GM21423 (cell line): ENCODE measurements at regions not wholly inside any gene's neighbourhood (a gene's known extent, or its start where the extent isn't known, plus 50 kb on each side); places are given as distances from the start of the nearest gene placed in this dataset.

ENCODE experiments used
- ATAC-seq: cut with Tn5 transposase; IDR thresholded peaks from one replicate; pipeline ENCODE4 v1.9.1; 2021; ENCODE audit warnings: mild to moderate bottlenecking, moderate library complexity; ENCODE audit not compliant: unreplicated experiment

DNA sequence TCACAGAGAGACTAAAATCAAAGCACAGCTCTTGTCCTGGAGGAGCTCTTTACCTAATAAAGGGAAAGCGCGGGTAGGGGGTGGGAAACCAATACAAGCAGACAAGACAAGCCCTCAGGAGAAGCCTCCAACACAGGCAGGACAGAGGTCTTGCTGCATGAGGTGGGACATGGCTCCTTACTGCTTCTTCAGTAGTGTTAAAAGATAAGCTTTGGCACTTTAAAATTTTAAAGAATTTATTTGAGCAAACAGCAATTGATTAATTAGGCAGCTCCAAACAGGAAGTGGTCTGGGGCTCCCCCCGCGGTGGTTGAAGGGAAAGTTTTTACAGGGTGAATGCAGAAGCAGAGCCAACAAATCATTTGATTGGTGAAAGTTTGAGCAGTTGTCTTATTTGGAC, 50.3 kb upstream of the MACC1 start:
- ATAC-seq: no peak

DNA sequence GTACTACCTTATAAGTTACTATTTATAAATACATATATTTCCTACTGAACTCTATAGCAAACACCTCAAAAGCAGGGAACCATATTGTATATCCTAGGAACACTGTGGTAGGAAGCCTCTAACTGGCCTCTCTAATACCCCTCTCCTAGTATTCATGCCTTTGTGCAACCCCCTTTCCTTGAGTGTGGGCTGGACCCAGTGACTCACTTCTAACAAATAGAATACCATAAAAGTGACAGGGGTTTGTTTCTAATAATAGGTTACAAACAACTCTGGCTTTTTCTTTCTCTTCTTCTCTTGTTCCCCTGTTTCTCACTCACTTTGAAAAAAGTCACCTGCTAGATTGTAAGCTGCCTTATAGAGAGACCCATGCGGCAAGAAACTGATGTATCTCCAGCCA, 51.6 kb upstream of the MACC1 start:
- ATAC-seq: no peak

DNA sequence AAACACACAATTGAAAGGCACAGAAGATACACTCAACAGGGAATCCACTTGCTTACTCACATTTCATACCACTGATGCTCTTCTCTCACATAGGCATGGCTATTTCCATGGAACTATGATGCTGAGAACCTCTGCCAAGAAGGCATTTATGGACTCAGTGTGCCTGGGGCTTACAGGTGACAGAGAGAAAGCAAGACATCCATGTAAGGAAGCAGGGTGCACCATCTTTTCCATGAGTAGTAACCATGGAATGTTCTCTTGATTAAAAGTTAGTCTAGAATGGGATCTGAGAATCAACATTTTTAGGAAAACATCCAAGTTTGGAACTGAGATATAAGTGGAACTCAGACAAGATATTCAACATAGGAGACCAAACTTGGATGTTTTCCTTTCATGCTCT, 52.5 kb upstream of the MACC1 start:
- ATAC-seq: no peak

DNA sequence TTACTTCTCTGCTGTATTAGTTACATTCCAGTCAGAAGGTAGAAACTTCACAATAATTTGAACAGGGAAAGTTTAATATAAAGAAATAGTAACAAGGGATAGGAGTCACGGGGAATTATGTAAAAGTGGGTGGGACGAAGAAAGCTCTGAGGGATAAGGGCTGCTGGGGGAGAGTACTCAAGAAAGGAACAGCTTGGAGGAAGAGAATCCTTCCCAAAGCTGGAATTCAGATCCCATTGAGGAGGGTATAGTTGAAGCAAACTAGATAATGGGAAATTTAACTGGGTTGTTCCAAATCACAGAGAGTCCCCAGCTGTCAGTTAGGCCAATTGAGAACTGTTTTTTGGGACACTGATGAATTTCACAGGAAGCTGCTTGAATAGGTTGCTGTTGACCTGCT, 53.2 kb upstream of the MACC1 start:
- no peak for ATAC-seq

DNA sequence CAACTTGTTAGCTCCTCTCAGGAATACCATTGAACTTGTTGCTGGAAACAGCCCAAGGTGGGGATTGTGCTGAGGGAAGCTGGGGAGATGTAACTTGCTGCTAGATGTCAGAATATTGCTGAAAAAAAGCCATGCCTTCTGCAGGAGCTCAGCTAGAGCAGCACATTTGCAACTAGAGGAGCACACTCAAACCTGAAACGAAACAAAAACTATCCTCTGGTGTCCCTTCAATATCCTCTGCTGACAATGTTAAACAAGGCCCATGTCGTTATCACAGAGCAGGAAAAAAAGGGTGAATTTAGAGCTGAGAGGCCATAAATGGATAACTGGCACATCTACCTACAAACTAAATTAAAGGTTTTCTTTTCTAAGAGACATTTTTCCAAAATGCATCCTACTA, 53.7 kb upstream of the MACC1 start:
- ATAC-seq: peak; percentile 88

DNA sequence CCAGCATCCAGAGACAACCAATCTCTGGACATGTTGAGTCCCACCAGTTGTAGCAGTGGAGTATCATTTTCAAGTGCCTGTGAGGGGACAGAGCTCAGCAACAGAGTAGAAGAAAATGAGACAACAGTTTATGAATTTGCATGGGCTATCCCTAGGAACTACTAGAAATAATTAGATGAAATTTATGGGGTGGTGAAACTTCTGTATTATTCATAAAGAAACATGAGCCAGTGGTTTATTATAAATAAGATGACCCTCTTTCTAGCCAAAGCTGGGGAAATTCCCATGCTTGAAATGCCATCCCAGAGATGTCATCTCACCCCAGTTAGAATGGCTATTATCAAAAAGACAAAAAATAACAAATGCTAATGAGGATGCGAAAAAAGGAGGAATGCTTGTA, 55.1 kb upstream of the ITGB8 start:
- ATAC-seq: no peak

DNA sequence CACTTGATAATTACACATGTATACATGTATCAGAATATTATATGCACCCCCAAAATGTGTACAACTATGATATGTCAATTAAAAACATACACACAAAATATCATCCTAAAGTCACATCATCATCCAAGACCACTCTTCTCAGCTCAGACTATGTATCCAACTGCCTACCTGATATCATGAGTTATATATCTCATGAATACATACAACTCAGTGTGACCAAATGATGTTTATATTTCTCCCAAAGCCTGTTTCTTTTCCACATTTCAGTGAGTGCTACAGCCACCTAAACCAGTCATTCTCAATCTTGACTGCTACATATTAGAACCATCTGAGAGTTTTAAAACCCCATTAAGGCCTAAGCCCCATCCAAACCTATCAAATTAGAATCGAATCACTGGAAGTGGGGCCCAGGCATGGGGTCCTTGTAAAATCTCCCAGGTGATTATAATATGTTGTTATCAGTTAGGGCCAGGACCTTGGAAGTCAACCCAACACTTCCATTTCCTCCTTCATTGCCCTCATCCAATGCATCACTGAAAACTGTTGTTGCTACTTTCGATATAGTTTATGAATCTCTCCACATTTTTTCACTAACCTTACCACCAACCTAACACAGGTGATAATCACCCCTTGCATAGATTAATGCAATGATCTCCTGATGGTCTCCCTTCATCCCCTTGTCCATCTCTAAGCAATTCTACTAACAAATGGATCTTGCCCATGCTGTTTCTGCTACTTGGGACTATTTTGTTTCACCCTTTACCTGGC, 53.8 kb upstream of the ITGB8 start:
- ATAC-seq: no peak

DNA sequence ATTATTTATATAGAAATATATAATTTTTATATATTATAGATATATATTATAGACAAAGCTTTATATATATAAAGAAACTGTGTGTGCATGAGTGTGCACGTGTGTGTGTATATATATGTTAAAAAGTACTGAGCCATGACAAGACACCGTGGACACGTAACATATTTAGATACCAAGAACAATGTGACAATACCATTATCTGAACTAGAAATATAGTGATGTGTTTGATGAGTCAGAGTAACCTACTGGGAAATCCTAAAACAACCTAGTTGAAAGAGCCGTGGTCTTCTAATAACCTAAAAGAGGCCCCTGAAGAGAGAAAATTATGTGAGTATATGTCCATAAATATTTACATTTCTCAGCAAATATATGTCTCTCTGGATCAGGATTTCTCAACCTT, 50.7 kb upstream of the ITGB8 start:
- ATAC-seq: no peak

DNA sequence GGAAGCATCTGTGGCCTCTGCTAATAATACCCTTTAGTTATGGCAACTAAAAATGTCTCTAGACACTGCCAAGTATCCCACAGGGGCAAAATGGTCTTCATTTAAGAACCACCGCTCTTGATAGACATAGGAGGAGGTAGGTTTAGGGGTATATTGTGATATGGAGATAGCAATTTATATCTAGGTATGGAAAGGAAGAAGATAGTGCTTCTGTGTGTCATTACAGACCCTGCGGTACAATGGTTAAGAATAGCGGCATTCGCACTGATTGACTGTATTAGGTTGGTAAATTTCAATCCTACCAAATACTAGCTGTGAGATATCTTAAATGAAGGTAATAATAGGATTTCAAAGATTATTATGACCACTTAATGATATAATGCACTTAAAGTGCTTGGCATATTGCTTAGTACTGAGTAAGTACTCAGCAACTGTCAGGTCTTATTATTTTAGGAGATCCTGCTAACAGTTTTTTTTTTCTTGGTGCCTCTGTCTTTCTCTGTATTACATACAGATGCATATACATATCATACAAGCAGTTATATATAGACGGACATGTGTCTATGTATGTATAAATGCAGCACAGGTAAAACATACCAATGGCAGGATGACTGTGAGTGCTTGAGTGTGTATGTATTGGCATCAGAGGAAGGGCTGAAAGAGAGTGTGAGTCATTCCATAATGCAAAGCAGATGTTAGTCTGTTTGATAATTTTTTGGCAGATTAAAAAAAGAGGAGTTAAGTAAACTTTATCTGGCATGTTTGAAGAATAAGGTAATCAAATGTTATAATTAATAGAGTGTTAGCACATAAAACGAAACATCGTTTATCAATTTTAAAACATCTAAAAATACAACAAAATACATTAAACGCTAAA, 50.0 kb upstream of the ITGB8 start:
- ATAC-seq: no peak
